ENCODE measurements at regions not wholly inside any gene's neighbourhood (a gene's known extent, or its start where the extent isn't known, plus 50 kb on each side); places are given as distances from the start of the nearest gene placed in this dataset.

- H3K9ac ChIP-seq, result peak overlapping the region; percentile 81
- H3K27ac ChIP-seq (ENCODE audit: low read depth in 2 of 2, low read length in 1 of 2), result peak overlapping the region; percentile 76 to 83
- POLR2A ChIA-PET, result interaction anchor here (1.4 kb wide), 1 partner anchor 14 kb away, joined by 3 read pairs; no protein-coding TSS in a partner anchor
- DNase-seq, result peak; percentile 99
- H3K4me1 ChIP-seq (ENCODE audit: control insufficient read depth in 1 of 2, insufficient read depth in 2 of 2, low read depth in 1 of 2, low read length in 1 of 2), result peaks cover 2 to 9% of the 10 kb centered on the region in 2 experiments; a peak in 1 of 4 replicates
- peak overlapping the region; percentile 99 for H2AFZ ChIP-seq (ENCODE audit: low read depth)
- WGBS (ENCODE audit: low lambda C conversion rate), result under 1% methylated on average over 20 of the region's 69 CpGs
- H3K9me2 ChIP-seq, result no peaks in the 10 kb centered on the region
- peaks cover 13% of the 10 kb centered on the region for H3F3A ChIP-seq (replicated peaks; ENCODE audit: insufficient read depth)
- H3K36me3 ChIP-seq (replicated peaks in 1 of 2; ENCODE audit: control insufficient read depth in 1 of 2, insufficient read depth in 2 of 2, low read length in 1 of 2), result peaks cover 18 to 32% of the 10 kb centered on the region in 2 experiments
- peak overlapping the region; percentile 93 for H3K4me2 ChIP-seq
- no peaks in the 10 kb centered on the region for H3K27me3 ChIP-seq (ENCODE audit: insufficient read depth)
- 0 out of 2 replicates have a peak, but pooled peaks cover 8% of the 10 kb centered on the region for H4K20me1 ChIP-seq (ENCODE audit: insufficient read depth)
- no peaks in the 10 kb centered on the region for H3K9me3 ChIP-seq
- H3K4me3 ChIP-seq (ENCODE audit: low read depth in 2 of 2, low read length in 1 of 2), result peak overlapping the region; percentile 73 to 98
- peaks cover 78% of the 10 kb centered on the region for H3K79me2 ChIP-seq (ENCODE audit: insufficient read depth)
- CTCF ChIA-PET, result interaction anchor here (0.8 to 2.1 kb wide), 5 partner anchors 13 to 388 kb away, joined by 3 to 6 read pairs (median 4); no protein-coding TSS in a partner anchor
- TF ChIP-seq EZH2phosphoT487 (IDR thresholded peaks at IDR 0.05; ENCODE audit: borderline replicate concordance, low read depth), result no peak
- TF ChIP-seq GATA2 (CRISPR knock-in tag; IDR thresholded peaks at IDR 0.05), result no peak
- TF ChIP-seq SMC3 (IDR thresholded peaks at IDR 0.05; ENCODE audit: low read depth, low read length), result no peak
- TF ChIP-seq TAF1 (IDR thresholded peaks at IDR 0.05; ENCODE audit: borderline replicate concordance, low read depth, low read length), result peak; percentile 81
- TF ChIP-seq TCF12 (IDR thresholded peaks at IDR 0.05), result no peak
- TF ChIP-seq FOXJ3 (CRISPR knock-in tag; IDR thresholded peaks at IDR 0.05), result no peak; the same call in 1 of the 2 replicates
- TF ChIP-seq GABPA (IDR thresholded peaks at IDR 0.05; ENCODE audit: low read depth), result peak; percentile 86
- TF ChIP-seq FOSL2 (IDR thresholded peaks at IDR 0.05; ENCODE audit: borderline replicate concordance, low read depth), result peak; percentile 15; the same call in 1 of the 2 replicates
- TF ChIP-seq RAD21 (IDR thresholded peaks at IDR 0.05; ENCODE audit: low read length), result no peak
- no peak for TF ChIP-seq TEAD4 (IDR thresholded peaks at IDR 0.05; ENCODE audit: borderline replicate concordance, insufficient read depth)
- TF ChIP-seq, protein P1, sequence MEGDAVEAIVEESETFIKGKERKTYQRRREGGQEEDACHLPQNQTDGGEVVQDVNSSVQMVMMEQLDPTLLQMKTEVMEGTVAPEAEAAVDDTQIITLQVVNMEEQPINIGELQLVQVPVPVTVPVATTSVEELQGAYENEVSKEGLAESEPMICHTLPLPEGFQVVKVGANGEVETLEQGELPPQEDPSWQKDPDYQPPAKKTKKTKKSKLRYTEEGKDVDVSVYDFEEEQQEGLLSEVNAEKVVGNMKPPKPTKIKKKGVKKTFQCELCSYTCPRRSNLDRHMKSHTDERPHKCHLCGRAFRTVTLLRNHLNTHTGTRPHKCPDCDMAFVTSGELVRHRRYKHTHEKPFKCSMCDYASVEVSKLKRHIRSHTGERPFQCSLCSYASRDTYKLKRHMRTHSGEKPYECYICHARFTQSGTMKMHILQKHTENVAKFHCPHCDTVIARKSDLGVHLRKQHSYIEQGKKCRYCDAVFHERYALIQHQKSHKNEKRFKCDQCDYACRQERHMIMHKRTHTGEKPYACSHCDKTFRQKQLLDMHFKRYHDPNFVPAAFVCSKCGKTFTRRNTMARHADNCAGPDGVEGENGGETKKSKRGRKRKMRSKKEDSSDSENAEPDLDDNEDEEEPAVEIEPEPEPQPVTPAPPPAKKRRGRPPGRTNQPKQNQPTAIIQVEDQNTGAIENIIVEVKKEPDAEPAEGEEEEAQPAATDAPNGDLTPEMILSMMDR (IDR thresholded peaks at IDR 0.05), result no peak
- TF ChIP-seq IRF3 (IDR thresholded peaks at IDR 0.05; ENCODE audit: low read depth, low read length), result no peak
- TF ChIP-seq YY1 (IDR thresholded peaks at IDR 0.05; ENCODE audit: low read depth), result peak; percentile 73
- no peak for TF ChIP-seq JUND (IDR thresholded peaks at IDR 0.05)
- TF ChIP-seq RCOR1 (IDR thresholded peaks at IDR 0.05; ENCODE audit: low read length), result no peak
- no peak for TF ChIP-seq FOXM1 (IDR thresholded peaks at IDR 0.05; ENCODE audit: low read depth)
- TF ChIP-seq MAX (IDR thresholded peaks at IDR 0.05; ENCODE audit: low read depth), result peak; percentile 90
- TF ChIP-seq MXI1 (IDR thresholded peaks at IDR 0.05; ENCODE audit: low read depth, low read length), result peak; percentile 94
- TF ChIP-seq CHD2 (IDR thresholded peaks at IDR 0.05; ENCODE audit: low read length, partially characterized antibody), result no peak
- TF ChIP-seq ELF1 (IDR thresholded peaks at IDR 0.05), result peak; percentile 84
- TF ChIP-seq, protein P2, sequence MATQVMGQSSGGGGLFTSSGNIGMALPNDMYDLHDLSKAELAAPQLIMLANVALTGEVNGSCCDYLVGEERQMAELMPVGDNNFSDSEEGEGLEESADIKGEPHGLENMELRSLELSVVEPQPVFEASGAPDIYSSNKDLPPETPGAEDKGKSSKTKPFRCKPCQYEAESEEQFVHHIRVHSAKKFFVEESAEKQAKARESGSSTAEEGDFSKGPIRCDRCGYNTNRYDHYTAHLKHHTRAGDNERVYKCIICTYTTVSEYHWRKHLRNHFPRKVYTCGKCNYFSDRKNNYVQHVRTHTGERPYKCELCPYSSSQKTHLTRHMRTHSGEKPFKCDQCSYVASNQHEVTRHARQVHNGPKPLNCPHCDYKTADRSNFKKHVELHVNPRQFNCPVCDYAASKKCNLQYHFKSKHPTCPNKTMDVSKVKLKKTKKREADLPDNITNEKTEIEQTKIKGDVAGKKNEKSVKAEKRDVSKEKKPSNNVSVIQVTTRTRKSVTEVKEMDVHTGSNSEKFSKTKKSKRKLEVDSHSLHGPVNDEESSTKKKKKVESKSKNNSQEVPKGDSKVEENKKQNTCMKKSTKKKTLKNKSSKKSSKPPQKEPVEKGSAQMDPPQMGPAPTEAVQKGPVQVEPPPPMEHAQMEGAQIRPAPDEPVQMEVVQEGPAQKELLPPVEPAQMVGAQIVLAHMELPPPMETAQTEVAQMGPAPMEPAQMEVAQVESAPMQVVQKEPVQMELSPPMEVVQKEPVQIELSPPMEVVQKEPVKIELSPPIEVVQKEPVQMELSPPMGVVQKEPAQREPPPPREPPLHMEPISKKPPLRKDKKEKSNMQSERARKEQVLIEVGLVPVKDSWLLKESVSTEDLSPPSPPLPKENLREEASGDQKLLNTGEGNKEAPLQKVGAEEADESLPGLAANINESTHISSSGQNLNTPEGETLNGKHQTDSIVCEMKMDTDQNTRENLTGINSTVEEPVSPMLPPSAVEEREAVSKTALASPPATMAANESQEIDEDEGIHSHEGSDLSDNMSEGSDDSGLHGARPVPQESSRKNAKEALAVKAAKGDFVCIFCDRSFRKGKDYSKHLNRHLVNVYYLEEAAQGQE (IDR thresholded peaks at IDR 0.05; ENCODE audit: low read depth, low read length), result peak; percentile 3; the same call in 1 of the 2 replicates
- no peak for TF ChIP-seq MEF2A (IDR thresholded peaks at IDR 0.05; ENCODE audit: borderline replicate concordance, low read depth)
- peak; percentile 33; the same call in 1 of the 2 replicates for TF ChIP-seq NRF1 (IDR thresholded peaks at IDR 0.05; ENCODE audit: low read depth, low read length)
- TF ChIP-seq EP300 (IDR thresholded peaks at IDR 0.05; ENCODE audit: borderline replicate concordance in 1 of 2, low read depth in 1 of 2, low read length in 1 of 2), result peak in 1 of 2 experiments; percentile 19; a peak in 1 of 4 replicates
- peak; percentile 6; the same call in 1 of the 2 replicates for TF ChIP-seq PBX3 (IDR thresholded peaks at IDR 0.05)
Measured at GRCh38 chr7:65750511-65751344, 122.1 kb upstream of the VKORC1L1 start.

Measured in SK-N-SH (cell line).